SK-N-SH (cell line): ENCODE measurements at regions not wholly inside any gene's neighbourhood (a gene's known extent, or its start where the extent isn't known, plus 50 kb on each side); places are given as distances from the start of the nearest gene placed in this dataset.

ENCODE experiments used
- CTCF ChIA-PET: fragments of 300-600, 350-600 bp; formaldehyde crosslinking; extraction: SDS; loops from one replicate; lab custom pipeline; 2021; lab: Yijun Ruan, JAX
- POLR2A ChIA-PET: fragments of 350-600 bp; sonication (Branson Sonifier 250); formaldehyde crosslinking; extraction: SDS; loops from one replicate; lab custom pipeline; 2020; ENCODE audit warnings: antibody characterized with exemption, inconsistent platforms; lab: Yijun Ruan, JAX
- DNase-seq: peaks from one replicate; pipeline ENCODE4 v3.0.0; 2012
- H2AFZ ChIP-seq: fragments of 200-600 bp; sonication (generic); 2 replicates; pipeline ENCODE4 v1.8.1; 2016; ENCODE audit warnings: antibody characterized with exemption, mild to moderate bottlenecking, low read depth
- H3F3A ChIP-seq: fragments of 200-600 bp; sonication (generic); replicated peaks from 2 replicates; pipeline ENCODE3; 2016; ENCODE audit warnings: antibody characterized with exemption, mild to moderate bottlenecking; ENCODE audit not compliant: insufficient read depth
- H3K27ac ChIP-seq, 2 experiments: fragments of 200-500 bp in 1 of 2; fragments of 200-600 bp in 1 of 2; sonication (Bioruptor generic) in 1 of 2; sonication (generic), shearing (Covaris generic) in 1 of 2; 2 replicates each; pipeline versions ENCODE4 v1.5.1 to v1.6.1; 2014 to 2016; ENCODE audit warnings: low read depth in 2 of 2, inconsistent platforms in 1 of 2, low read length in 1 of 2, mild to moderate bottlenecking in 1 of 2, mixed read lengths in 1 of 2
- H3K27me3 ChIP-seq: fragments of 200-600 bp; sonication (generic), shearing (Covaris generic); 2 replicates; pipeline ENCODE4 v1.6.1; 2016; ENCODE audit warnings: mixed run types; ENCODE audit not compliant: insufficient read depth
- H3K36me3 ChIP-seq, 2 experiments: fragments of 200-500 bp in 1 of 2; fragments of 200-600 bp in 1 of 2; sonication (Bioruptor generic) in 1 of 2; sonication (generic) in 1 of 2; replicated peaks in 1 of 2; 2 replicates each; pipeline versions ENCODE3 to v1.5.1; 2014 to 2016; ENCODE audit warnings: low read length in 1 of 2, mild to moderate bottlenecking in 1 of 2; ENCODE audit not compliant: insufficient read depth in 2 of 2, control insufficient read depth in 1 of 2
- H3K4me1 ChIP-seq, 2 experiments: fragments of 200-500 bp in 1 of 2; fragments of 200-600 bp in 1 of 2; sonication (Bioruptor generic) in 1 of 2; sonication (generic), shearing (Covaris generic) in 1 of 2; 2 replicates each; pipeline versions ENCODE4 v1.5.1 to v1.6.1; 2014 to 2016; ENCODE audit warnings: low read depth in 1 of 2, low read length in 1 of 2, mixed run types in 1 of 2; ENCODE audit not compliant: insufficient read depth in 2 of 2, control insufficient read depth in 1 of 2
- H3K4me2 ChIP-seq: fragments of 200-600 bp; sonication (generic), shearing (Covaris generic); 2 replicates; pipeline ENCODE4 v1.6.1; 2017; ENCODE audit warnings: mixed run types
- H3K4me3 ChIP-seq, 2 experiments: fragments of 200-500 bp in 1 of 2; fragments of 200-600 bp in 1 of 2; sonication (Bioruptor generic) in 1 of 2; sonication (generic), shearing (Covaris generic) in 1 of 2; 2 replicates each; pipeline versions ENCODE4 v1.5.1 to v1.8.1; 2014 to 2016; ENCODE audit warnings: low read depth in 2 of 2, inconsistent platforms in 1 of 2, low read length in 1 of 2, mild to moderate bottlenecking in 1 of 2, mixed read lengths in 1 of 2, moderate library complexity in 1 of 2
- H3K79me2 ChIP-seq: fragments of 200-600 bp; sonication (generic); 2 replicates; pipeline ENCODE4 v1.8.1; 2017; ENCODE audit warnings: mild to moderate bottlenecking; ENCODE audit not compliant: insufficient read depth
- H3K9ac ChIP-seq: fragments of 200-600 bp; sonication (generic); 2 replicates; pipeline ENCODE4 v1.6.1; 2017; ENCODE audit warnings: mixed run types
- H3K9me2 ChIP-seq: fragments of 200-600 bp; sonication (generic); 2 replicates; pipeline ENCODE4 v1.6.1; 2017; ENCODE audit warnings: mixed run types
- H3K9me3 ChIP-seq: fragments of 200-600 bp; sonication (generic); 2 replicates; pipeline ENCODE4 v1.6.1; 2017; ENCODE audit warnings: mixed run types, mild to moderate bottlenecking, moderate library complexity
- H4K20me1 ChIP-seq: fragments of 200-600 bp; sonication (generic); 2 replicates; pipeline ENCODE4 v1.6.1; 2017; ENCODE audit warnings: mild to moderate bottlenecking, mixed run types; ENCODE audit not compliant: insufficient read depth
- CHD2 ChIP-seq: fragments of 150-350 bp; IDR thresholded peaks from 2 replicates; pipeline ENCODE4 v1.6.1; 2018; ENCODE audit warnings: low read length; ENCODE audit not compliant: partially characterized antibody
- EP300 ChIP-seq, 2 experiments: IDR thresholded peaks; 2 replicates each; pipeline versions ENCODE4 v1.4.0 to v1.6.1; 2012; ENCODE audit warnings: borderline replicate concordance in 1 of 2, low read depth in 1 of 2, low read length in 1 of 2
- EZH2phosphoT487 ChIP-seq: fragments of 200-600 bp; sonication (generic); IDR thresholded peaks from 2 replicates; pipeline ENCODE4 v1.6.1; 2017; ENCODE audit warnings: low read depth, mixed run types, mild to moderate bottlenecking, antibody characterized with exemption, moderate library complexity, borderline replicate concordance
- FOXM1 ChIP-seq: IDR thresholded peaks from 2 replicates; pipeline ENCODE4 v1.4.0; 2012; ENCODE audit warnings: low read depth, mild to moderate bottlenecking
- MXI1 ChIP-seq: IDR thresholded peaks from 2 replicates; pipeline ENCODE4 v1.6.1; 2012; ENCODE audit warnings: mild to moderate bottlenecking, low read depth, low read length, improper control_type of control experiment
- POLR2AphosphoS5 ChIP-seq: IDR thresholded peaks from 2 replicates; pipeline ENCODE4 v1.6.1; 2012; ENCODE audit warnings: low read depth, low read length
- RCOR1 ChIP-seq: fragments of 150-350 bp; IDR thresholded peaks from 2 replicates; pipeline ENCODE4 v1.6.1; 2017; ENCODE audit warnings: antibody characterized with exemption, low read length
- SIN3A ChIP-seq: IDR thresholded peaks from 2 replicates; pipeline ENCODE4 v1.6.1; 2012; ENCODE audit warnings: low read depth, mild to moderate bottlenecking, low read length, moderate library complexity, borderline replicate concordance
- TEAD4 ChIP-seq: IDR thresholded peaks from 2 replicates; pipeline ENCODE4 v1.4.0; 2012; ENCODE audit warnings: mild to moderate bottlenecking, borderline replicate concordance; ENCODE audit not compliant: insufficient read depth
- WGBS: methylation state at CpG from one replicate; pipeline ENCODE4 v1.1.6; 2017; ENCODE audit warnings: low lambda C conversion rate; 5-methylcytosine and 5-hydroxymethylcytosine counted together
- TF ChIP-seq, protein P1 (sequence below): IDR thresholded peaks from 2 replicates; pipeline ENCODE4; 2012
- TF ChIP-seq, protein P2 (sequence below): IDR thresholded peaks from 2 replicates; pipeline ENCODE4 v1.4.0; 2012; ENCODE audit warnings: low read depth, borderline replicate concordance

DNA sequence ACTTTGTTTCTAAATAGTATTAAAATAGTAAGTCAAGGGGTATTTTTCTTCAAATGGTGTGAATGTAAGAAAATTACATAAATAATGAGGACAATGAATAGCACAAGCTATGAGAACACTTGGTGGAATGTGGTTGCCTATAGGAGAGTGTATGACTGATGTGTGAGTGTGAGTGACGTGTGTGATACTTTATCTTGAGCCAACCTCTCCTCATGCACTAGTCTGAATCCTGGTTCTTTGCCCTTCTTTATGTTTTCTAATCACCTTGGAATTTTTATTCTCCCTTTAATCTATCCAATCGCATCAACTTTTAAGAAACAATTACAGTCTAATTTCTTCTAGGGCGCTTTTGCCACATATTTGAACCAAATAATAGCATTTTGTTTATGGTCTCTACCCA lies 98.2 kb downstream of the YIPF7 start:
- H3K9me3 ChIP-seq, result no peaks in the 10 kb centered on the region
- no peak overlapping the region for H2AFZ ChIP-seq
- no peak overlapping the region for H3K4me3 ChIP-seq
- no peak overlapping the region for H3K4me2 ChIP-seq
- no peaks in the 10 kb centered on the region for H3F3A ChIP-seq
- 2% methylated on average over 3 of the region's 3 CpGs for WGBS
- no peaks in the 10 kb centered on the region for H3K9me2 ChIP-seq
- no peaks in the 10 kb centered on the region for H3K79me2 ChIP-seq
- no peak overlapping the region for H3K27ac ChIP-seq
- H3K9ac ChIP-seq, result no peak overlapping the region
- no peaks in the 10 kb centered on the region for H3K36me3 ChIP-seq
- DNase-seq, result no peak
- H4K20me1 ChIP-seq, result no peaks in the 10 kb centered on the region
- H3K27me3 ChIP-seq, result no peaks in the 10 kb centered on the region
- H3K4me1 ChIP-seq, result no peaks in the 10 kb centered on the region
- ChIA-PET POLR2A (no interaction called here), CTCF (interaction anchor here (1.0 kb wide), 1 partner anchor 30 kb away, joined by 3 read pairs; no protein-coding TSS in a partner anchor)
- TF ChIP-seq EZH2phosphoT487, result no peak

DNA sequence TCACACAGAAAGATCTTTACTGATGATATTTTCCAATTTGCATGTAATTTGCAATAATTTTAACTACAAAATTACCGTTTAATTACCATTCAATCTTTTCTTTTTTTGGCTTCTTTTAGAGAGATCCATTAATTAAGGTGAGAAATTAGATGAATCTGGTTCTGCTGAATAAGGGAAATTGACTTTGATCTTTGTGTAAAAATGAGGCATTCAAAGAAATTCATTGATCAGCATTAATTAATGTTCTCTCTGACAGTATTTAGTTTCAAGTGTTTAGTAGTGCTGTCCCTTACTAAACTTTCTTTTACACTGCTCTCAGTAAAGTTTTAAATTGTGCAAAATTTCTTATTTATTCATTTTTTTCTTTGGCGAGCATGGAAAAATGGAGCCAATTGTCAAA lies 97.2 kb upstream of the KCTD8 start:
- no peaks in the 10 kb centered on the region for H3K9me2 ChIP-seq
- no peaks in the 10 kb centered on the region for H3K4me1 ChIP-seq
- no peaks in the 10 kb centered on the region for H4K20me1 ChIP-seq
- no peaks in the 10 kb centered on the region for H3K9me3 ChIP-seq
- H3K27me3 ChIP-seq, result no peaks in the 10 kb centered on the region
- no peaks in the 10 kb centered on the region for H3K79me2 ChIP-seq
- DNase-seq, result no peak
- no peak overlapping the region for H2AFZ ChIP-seq
- TF ChIP-seq, protein P1, sequence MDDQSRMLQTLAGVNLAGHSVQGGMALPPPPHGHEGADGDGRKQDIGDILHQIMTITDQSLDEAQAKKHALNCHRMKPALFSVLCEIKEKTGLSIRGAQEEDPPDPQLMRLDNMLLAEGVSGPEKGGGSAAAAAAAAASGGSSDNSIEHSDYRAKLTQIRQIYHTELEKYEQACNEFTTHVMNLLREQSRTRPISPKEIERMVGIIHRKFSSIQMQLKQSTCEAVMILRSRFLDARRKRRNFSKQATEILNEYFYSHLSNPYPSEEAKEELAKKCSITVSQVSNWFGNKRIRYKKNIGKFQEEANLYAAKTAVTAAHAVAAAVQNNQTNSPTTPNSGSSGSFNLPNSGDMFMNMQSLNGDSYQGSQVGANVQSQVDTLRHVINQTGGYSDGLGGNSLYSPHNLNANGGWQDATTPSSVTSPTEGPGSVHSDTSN, result no peak
- TF ChIP-seq EP300 (IDR thresholded peaks at IDR 0.05; ENCODE audit: borderline replicate concordance in 1 of 2, low read depth in 1 of 2, low read length in 1 of 2), result no peak
- no peak for TF ChIP-seq POLR2AphosphoS5
- TF ChIP-seq RCOR1, result no peak
- WGBS, result 14% methylated on average over 2 of the region's 2 CpGs
- POLR2A ChIA-PET, result no interaction called here
- H3K9ac ChIP-seq, result no peak overlapping the region
- H3K4me3 ChIP-seq, result no peak overlapping the region
- no peaks in the 10 kb centered on the region for H3F3A ChIP-seq
- H3K36me3 ChIP-seq, result no peaks in the 10 kb centered on the region
- no peak overlapping the region for H3K27ac ChIP-seq
- no peak overlapping the region for H3K4me2 ChIP-seq
- CTCF ChIA-PET, result no interaction called here

DNA sequence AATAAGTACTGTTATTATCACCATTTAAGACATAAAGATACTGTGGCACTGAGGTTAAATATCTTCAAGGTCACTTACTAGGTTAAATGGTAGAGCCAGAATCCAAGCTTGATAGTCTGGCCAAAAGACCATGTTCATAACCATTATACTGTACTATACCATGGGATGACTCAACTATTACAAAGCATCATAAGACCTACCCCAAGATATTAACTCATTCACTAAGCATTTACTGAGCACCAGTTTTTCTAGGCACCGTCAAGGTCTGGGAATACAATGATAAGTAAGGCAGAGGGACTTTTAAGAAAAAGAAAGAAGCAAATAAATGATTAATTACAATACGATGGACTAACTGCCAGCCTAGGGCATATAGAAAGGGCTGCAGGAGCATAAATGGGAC lies 95.5 kb upstream of the KCTD8 start:
- no peak overlapping the region for H3K4me2 ChIP-seq

More for the DNA sequence above, 95.5 kb upstream of the KCTD8 start:
- no peaks in the 10 kb centered on the region for H3K4me1 ChIP-seq
- ChIA-PET CTCF (no interaction called here), POLR2A (no interaction called here)
- no peaks in the 10 kb centered on the region for H3K27me3 ChIP-seq
- H3K4me3 ChIP-seq, result no peak overlapping the region
- no peak for DNase-seq
- H3F3A ChIP-seq, result no peaks in the 10 kb centered on the region
- H3K36me3 ChIP-seq, result no peaks in the 10 kb centered on the region
- H4K20me1 ChIP-seq, result no peaks in the 10 kb centered on the region
- no peaks in the 10 kb centered on the region for H3K9me2 ChIP-seq
- H3K9me3 ChIP-seq, result no peaks in the 10 kb centered on the region
- H3K9ac ChIP-seq, result no peak overlapping the region
- H2AFZ ChIP-seq, result no peak overlapping the region
- no peaks in the 10 kb centered on the region for H3K79me2 ChIP-seq
- WGBS, result 1% methylated on average over 2 of the region's 2 CpGs
- TF ChIP-seq EP300 (IDR thresholded peaks at IDR 0.05; ENCODE audit: borderline replicate concordance in 1 of 2, low read depth in 1 of 2, low read length in 1 of 2) (no peak), EZH2phosphoT487 (no peak), RCOR1 (no peak), POLR2AphosphoS5 (no peak), MXI1 (no peak), SIN3A (no peak), TEAD4 (no peak), FOXM1 (no peak), CHD2 (no peak)
- TF ChIP-seq, protein P2, sequence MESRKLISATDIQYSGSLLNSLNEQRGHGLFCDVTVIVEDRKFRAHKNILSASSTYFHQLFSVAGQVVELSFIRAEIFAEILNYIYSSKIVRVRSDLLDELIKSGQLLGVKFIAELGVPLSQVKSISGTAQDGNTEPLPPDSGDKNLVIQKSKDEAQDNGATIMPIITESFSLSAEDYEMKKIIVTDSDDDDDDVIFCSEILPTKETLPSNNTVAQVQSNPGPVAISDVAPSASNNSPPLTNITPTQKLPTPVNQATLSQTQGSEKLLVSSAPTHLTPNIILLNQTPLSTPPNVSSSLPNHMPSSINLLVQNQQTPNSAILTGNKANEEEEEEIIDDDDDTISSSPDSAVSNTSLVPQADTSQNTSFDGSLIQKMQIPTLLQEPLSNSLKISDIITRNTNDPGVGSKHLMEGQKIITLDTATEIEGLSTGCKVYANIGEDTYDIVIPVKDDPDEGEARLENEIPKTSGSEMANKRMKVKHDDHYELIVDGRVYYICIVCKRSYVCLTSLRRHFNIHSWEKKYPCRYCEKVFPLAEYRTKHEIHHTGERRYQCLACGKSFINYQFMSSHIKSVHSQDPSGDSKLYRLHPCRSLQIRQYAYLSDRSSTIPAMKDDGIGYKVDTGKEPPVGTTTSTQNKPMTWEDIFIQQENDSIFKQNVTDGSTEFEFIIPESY, result no peak
- H3K27ac ChIP-seq, result no peak overlapping the region
